ENCODE measurements at regions not wholly inside any gene's neighbourhood (a gene's known extent, or its start where the extent isn't known, plus 50 kb on each side); places are given as distances from the start of the nearest gene placed in this dataset.

- DNase-seq = no peak
Observed at GRCh38 chr10:111204838-111205237, 128.0 kb downstream of the ADRA2A start.

GRCh38 chr10:111206521-111206920 is 129.7 kb downstream of the ADRA2A start:
- DNase-seq = no peak

- DNase-seq = no peak
Observed at GRCh38 chr10:111207500-111207899, 130.7 kb downstream of the ADRA2A start.

- DNase-seq = no peak
Observed at GRCh38 chr10:111208951-111209350, 132.1 kb downstream of the ADRA2A start.

GRCh38 chr10:111209692-111210091 is 132.9 kb downstream of the ADRA2A start:
- DNase-seq = no peak

GRCh38 chr10:111211241-111211640 is 134.4 kb downstream of the ADRA2A start:
- DNase-seq = no peak

- no peak for DNase-seq
Observed at GRCh38 chr10:111211706-111212105, 134.9 kb downstream of the ADRA2A start.

- DNase-seq = no peak
Observed at GRCh38 chr10:111221682-111222480, 145.1 kb downstream of the ADRA2A start.

GRCh38 chr10:111222961-111223360 is 146.1 kb downstream of the ADRA2A start:
- no peak for DNase-seq

- no peak for DNase-seq
Observed at GRCh38 chr10:111231779-111232178, 154.9 kb downstream of the ADRA2A start.

- DNase-seq = no peak
Observed at GRCh38 chr10:111233439-111233838, 156.6 kb downstream of the ADRA2A start.

GRCh38 chr10:111234234-111234913 is 157.5 kb downstream of the ADRA2A start:
- no peak for DNase-seq

GRCh38 chr10:111234914-111235302 is 158.1 kb downstream of the ADRA2A start:
- DNase-seq = no peak

GRCh38 chr10:111240348-111240747 is 163.5 kb downstream of the ADRA2A start:
- no peak for DNase-seq

GRCh38 chr10:111243126-111243525 is 166.3 kb downstream of the ADRA2A start:
- no peak for DNase-seq

- no peak for DNase-seq
Observed at GRCh38 chr10:111246136-111246535, 169.3 kb downstream of the ADRA2A start.

- no peak for DNase-seq
Observed at GRCh38 chr10:111246814-111247452, 170.1 kb downstream of the ADRA2A start.

- no peak for DNase-seq
Observed at GRCh38 chr10:111247781-111248389, 171.1 kb downstream of the ADRA2A start.

GRCh38 chr10:111249925-111250324 is 173.1 kb downstream of the ADRA2A start:
- no peak for DNase-seq

- no peak for DNase-seq
Observed at GRCh38 chr10:111261081-111261615, 184.3 kb downstream of the ADRA2A start.

- no peak for DNase-seq
Observed at GRCh38 chr10:111265341-111265740, 188.5 kb downstream of the ADRA2A start.

- DNase-seq = no peak
Observed at GRCh38 chr10:111266165-111266564, 189.3 kb downstream of the ADRA2A start.

- no peak for DNase-seq
Observed at GRCh38 chr10:111267673-111268072, 190.8 kb downstream of the ADRA2A start.
